NCI-H446 (cell line): ENCODE measurements at regions not wholly inside any gene's neighbourhood (a gene's known extent, or its start where the extent isn't known, plus 50 kb on each side); places are given as distances from the start of the nearest gene placed in this dataset.

Experiments
- DNase-seq, 2 experiments: peaks; one replicate each; lab custom pipeline; 2025; lab: John Stamatoyannopoulos, UW

- DNase-seq = peak in 1 of 2 experiments; percentile 77
Observed at GRCh38 chr1:59243550-59243949, 53.3 kb upstream of the FGGY start.

- no peak for DNase-seq
Observed at GRCh38 chr1:59243978-59244377, 52.9 kb upstream of the FGGY start.

- no peak for DNase-seq
Observed at GRCh38 chr1:59244891-59245290, 52.0 kb upstream of the FGGY start.
